ENCODE measurements at regions not wholly inside any gene's neighbourhood (a gene's known extent, or its start where the extent isn't known, plus 50 kb on each side); places are given as distances from the start of the nearest gene placed in this dataset.
"Not testable (repeated sequence)": the region's sequence is repeated elsewhere in the genome, so short reads cannot be mapped to it uniquely, and the experiment has no call there.

GRCh38 chr6:163696311-163696710, 281.8 kb downstream of the QKI start:
- H3K9me3 ChIP-seq (ENCODE audit: low read length); H2AFZ ChIP-seq (ENCODE audit: low read length); FAIRE-seq; H3K4me3 ChIP-seq (replicated peaks in 1 of 3; ENCODE audit: insufficient read depth in 1 of 3, low read depth in 2 of 3, low read length in 3 of 3); ATAC-seq; DNase-seq (ENCODE audit: low spot score); in situ Hi-C loops (cut with HindIII; ENCODE audit: extremely low pct_ligation_motif_present, low pct_unique_long_range_greater_than_20kb); H3K36me3 ChIP-seq (replicated peaks in 1 of 2; ENCODE audit: control insufficient read depth in 1 of 2, insufficient read depth in 2 of 2, low read length in 2 of 2); H4K20me1 ChIP-seq (ENCODE audit: insufficient read depth, low read length); BruUV-seq (replicated peaks); H3K27ac ChIP-seq (ENCODE audit: extremely low read length, insufficient read depth, low read length); intact Hi-C loops (cut with micrococcal nuclease; ENCODE audit: unreplicated experiment); POLR2A ChIA-PET; H3K79me2 ChIP-seq (ENCODE audit: insufficient read depth, low read length); H3K4me2 ChIP-seq (ENCODE audit: low read depth, low read length); H3K9ac ChIP-seq (ENCODE audit: insufficient read depth, low read depth, low read length); CTCF ChIA-PET (ENCODE audit: low intra/inter-chr PET ratio, low total read pairs): not testable (repeated sequence)
- peaks cover 17% of the 10 kb centered on the region for H3K4me1 ChIP-seq (ENCODE audit: insufficient read depth, low read length)
- H3K27me3 ChIP-seq (ENCODE audit: control insufficient read depth in 1 of 2, insufficient read depth in 2 of 2, low read length in 2 of 2) = peaks cover 5 to 64% of the 10 kb centered on the region in 2 experiments; a peak in 4 of 5 replicates
- WGBS (ENCODE audit: low lambda C conversion rate) = 30% methylated on average over 4 of the region's 4 CpGs

GRCh38 chr6:163695414-163695864, 280.9 kb downstream of the QKI start:
- Histone ChIP-seq H3K9me3 (ENCODE audit: low read length) (no peaks in the 10 kb centered on the region), H3K79me2 (ENCODE audit: insufficient read depth, low read length) (no peaks in the 10 kb centered on the region), H3K36me3 (replicated peaks in 1 of 2; ENCODE audit: control insufficient read depth in 1 of 2, insufficient read depth in 2 of 2, low read length in 2 of 2) (no peaks in the 10 kb centered on the region), H3K27me3 (ENCODE audit: control insufficient read depth in 1 of 2, insufficient read depth in 2 of 2, low read length in 2 of 2) (peaks cover 8 to 63% of the 10 kb centered on the region in 2 experiments; a peak in 4 of 5 replicates), H4K20me1 (ENCODE audit: insufficient read depth, low read length) (peaks cover 6% of the 10 kb centered on the region; the same call in 1 of the 2 replicates), H3K4me1 (ENCODE audit: insufficient read depth, low read length) (peaks cover 17% of the 10 kb centered on the region), H3K4me3 (replicated peaks in 1 of 3; ENCODE audit: insufficient read depth in 1 of 3, low read depth in 2 of 3, low read length in 3 of 3) (no peak overlapping the region), H3K9ac (ENCODE audit: insufficient read depth, low read depth, low read length) (no peak overlapping the region), H2AFZ (ENCODE audit: low read length) (no peak overlapping the region), H3K4me2 (ENCODE audit: low read depth, low read length) (peak overlapping the region; percentile 32; the same call in 1 of the 2 replicates), H3K27ac (ENCODE audit: extremely low read length, insufficient read depth, low read length) (no peak overlapping the region)
- intact Hi-C loops (cut with micrococcal nuclease; ENCODE audit: unreplicated experiment) (no loop called here), in situ Hi-C loops (cut with HindIII; ENCODE audit: extremely low pct_ligation_motif_present, low pct_unique_long_range_greater_than_20kb) (no loop called here)
- ChIA-PET CTCF (ENCODE audit: low intra/inter-chr PET ratio, low total read pairs) (no interaction called here), POLR2A (no interaction called here)
- 3% methylated on average over 8 of the region's 8 CpGs for WGBS (ENCODE audit: low lambda C conversion rate)
- FAIRE-seq = no peak
- ATAC-seq = peak; percentile 68
- DNase-seq (ENCODE audit: low spot score) = no peak
- no TSS peak for BruUV-seq (replicated peaks)
- TF ChIP-seq FOSL1 (CRISPR knock-in tag; IDR thresholded peaks at IDR 0.05; ENCODE audit: borderline replicate concordance) (peak; percentile 18; the same call in 1 of the 2 replicates), ZBTB46 (CRISPR knock-in tag; IDR thresholded peaks at IDR 0.05; ENCODE audit: borderline replicate concordance) (no peak), SMC3 (IDR thresholded peaks at IDR 0.05; ENCODE audit: low read length) (no peak), ZNF678 (CRISPR knock-in tag; IDR thresholded peaks at IDR 0.05) (0 out of 2 replicates have a peak, but pooled peaks have one; percentile 9), SNAPC2 (CRISPR knock-in tag; IDR thresholded peaks at IDR 0.05) (no peak), ZNF614 (CRISPR knock-in tag; IDR thresholded peaks at IDR 0.05; ENCODE audit: borderline replicate concordance) (no peak), ZNF143 (CRISPR knock-in tag; IDR thresholded peaks at IDR 0.05) (no peak), DNMT3B (CRISPR knock-in tag; conservative IDR thresholded peaks at IDR 0.05) (0 out of 2 replicates have a peak, but pooled peaks have one; percentile 23), RORA (CRISPR knock-in tag; IDR thresholded peaks at IDR 0.05) (no peak)
- TF ChIP-seq, protein P1, sequence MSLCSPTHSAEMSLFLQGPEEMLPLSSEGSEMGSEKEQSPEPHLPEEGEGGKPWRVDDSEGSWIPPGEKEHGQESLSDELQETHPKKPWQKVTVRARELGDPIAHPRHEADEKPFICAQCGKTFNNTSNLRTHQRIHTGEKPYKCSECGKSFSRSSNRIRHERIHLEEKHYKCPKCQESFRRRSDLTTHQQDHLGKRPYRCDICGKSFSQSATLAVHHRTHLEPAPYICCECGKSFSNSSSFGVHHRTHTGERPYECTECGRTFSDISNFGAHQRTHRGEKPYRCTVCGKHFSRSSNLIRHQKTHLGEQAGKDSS (CRISPR knock-in tag; IDR thresholded peaks at IDR 0.05; ENCODE audit: borderline replicate concordance, low read depth) = no peak
- TF ChIP-seq, protein P2, sequence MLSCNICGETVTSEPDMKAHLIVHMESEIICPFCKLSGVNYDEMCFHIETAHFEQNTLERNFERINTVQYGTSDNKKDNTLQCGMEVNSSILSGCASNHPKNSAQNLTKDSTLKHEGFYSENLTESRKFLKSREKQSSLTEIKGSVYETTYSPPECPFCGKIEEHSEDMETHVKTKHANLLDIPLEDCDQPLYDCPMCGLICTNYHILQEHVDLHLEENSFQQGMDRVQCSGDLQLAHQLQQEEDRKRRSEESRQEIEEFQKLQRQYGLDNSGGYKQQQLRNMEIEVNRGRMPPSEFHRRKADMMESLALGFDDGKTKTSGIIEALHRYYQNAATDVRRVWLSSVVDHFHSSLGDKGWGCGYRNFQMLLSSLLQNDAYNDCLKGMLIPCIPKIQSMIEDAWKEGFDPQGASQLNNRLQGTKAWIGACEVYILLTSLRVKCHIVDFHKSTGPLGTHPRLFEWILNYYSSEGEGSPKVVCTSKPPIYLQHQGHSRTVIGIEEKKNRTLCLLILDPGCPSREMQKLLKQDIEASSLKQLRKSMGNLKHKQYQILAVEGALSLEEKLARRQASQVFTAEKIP (CRISPR knock-in tag; IDR thresholded peaks at IDR 0.05; ENCODE audit: borderline replicate concordance) = no peak
- TF ChIP-seq, protein P3, sequence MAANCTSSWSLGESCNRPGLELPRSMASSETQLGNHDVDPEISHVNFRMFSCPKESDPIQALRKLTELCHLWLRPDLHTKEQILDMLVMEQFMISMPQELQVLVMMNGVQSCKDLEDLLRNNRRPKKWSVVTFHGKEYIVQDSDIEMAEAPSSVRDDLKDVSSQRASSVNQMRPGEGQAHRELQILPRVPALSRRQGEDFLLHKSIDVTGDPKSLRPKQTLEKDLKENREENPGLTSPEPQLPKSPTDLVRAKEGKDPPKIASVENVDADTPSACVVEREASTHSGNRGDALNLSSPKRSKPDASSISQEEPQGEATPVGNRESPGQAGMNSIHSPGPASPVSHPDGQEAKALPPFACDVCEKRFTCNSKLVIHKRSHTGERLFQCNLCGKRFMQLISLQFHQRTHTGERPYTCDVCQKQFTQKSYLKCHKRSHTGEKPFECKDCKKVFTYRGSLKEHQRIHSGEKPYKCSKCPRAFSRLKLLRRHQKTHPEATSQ (CRISPR knock-in tag; IDR thresholded peaks at IDR 0.05; ENCODE audit: borderline replicate concordance) = no peak

Data from HepG2 (cell line).